Prostate gland (tissue), 2 donors: ENCODE measurements at regions not wholly inside any gene's neighbourhood (a gene's known extent, or its start where the extent isn't known, plus 50 kb on each side); places are given as distances from the start of the nearest gene placed in this dataset.
"Not testable (repeated sequence)": the region's sequence is repeated elsewhere in the genome, so short reads cannot be mapped to it uniquely, and the experiment has no call there.

ENCODE experiments used
- DNase-seq: peaks from one replicate; pipeline ENCODE4 v3.0.0-alpha.2; 2019; ENCODE audit warnings: low spot score
- H3K27ac ChIP-seq, 2 donors: fragments of 200-600 bp; sonication (generic); 2 replicates each; pipeline ENCODE4 v1.5.1; 2017 to 2019
- H3K27me3 ChIP-seq: fragments of 200-600 bp; sonication (generic); replicated peaks from 2 replicates; pipeline ENCODE4 v1.5.1; 2019; ENCODE audit not compliant: insufficient read depth
- H3K36me3 ChIP-seq, 2 donors: fragments of 200-600 bp; sonication (generic); 1 replicate in 1 of 2; 2 replicates in 1 of 2; pipeline versions ENCODE4 v1.5.1 to v1.8.1; 2017 to 2019
- H3K4me1 ChIP-seq: fragments of 200-600 bp; sonication (generic); replicated peaks from 2 replicates; pipeline ENCODE4 v1.5.1; 2019
- H3K4me3 ChIP-seq, 2 donors: fragments of 200-600 bp; sonication (generic); 2 replicates each; pipeline ENCODE4 v1.5.1; 2017 to 2019
- H3K9me3 ChIP-seq: fragments of 200-600 bp; sonication (generic); 2 replicates; pipeline ENCODE4 v1.5.1; 2017
- POLR2A ChIP-seq: fragments of 450-650 bp; IDR thresholded peaks from one replicate; pipeline ENCODE4 v1.6.1; 2016; ENCODE audit warnings: antibody characterized with exemption, mild to moderate bottlenecking
- POLR2AphosphoS5 ChIP-seq: sonication (generic); formaldehyde crosslinking; IDR thresholded peaks from one replicate; pipeline ENCODE4 v1.6.1; 2017; ENCODE audit warnings: antibody characterized with exemption
- WGBS: methylation state at CpG from one replicate; pipeline ENCODE4 v1.1.5; 2018; 5-methylcytosine and 5-hydroxymethylcytosine counted together
- intact Hi-C: fragments of 100-400 bp; cut with DNase I; formaldehyde crosslinking; loops from one replicate; pipeline ENCODE4 v1.14.2; 2022
- TF ChIP-seq, protein P1 (sequence below), 4 experiments: fragments of 200-600 bp in 2 of 4; fragments of 450-650 bp in 2 of 4; sonication (generic) in 2 of 4; IDR thresholded peaks; 1 replicate in 3 of 4; 2 replicates in 1 of 4; pipeline ENCODE4 v1.5.1; 2016 to 2019; ENCODE audit warnings: antibody characterized with exemption in 4 of 4, mild to moderate bottlenecking in 2 of 4, moderate library complexity in 2 of 4

DNA sequence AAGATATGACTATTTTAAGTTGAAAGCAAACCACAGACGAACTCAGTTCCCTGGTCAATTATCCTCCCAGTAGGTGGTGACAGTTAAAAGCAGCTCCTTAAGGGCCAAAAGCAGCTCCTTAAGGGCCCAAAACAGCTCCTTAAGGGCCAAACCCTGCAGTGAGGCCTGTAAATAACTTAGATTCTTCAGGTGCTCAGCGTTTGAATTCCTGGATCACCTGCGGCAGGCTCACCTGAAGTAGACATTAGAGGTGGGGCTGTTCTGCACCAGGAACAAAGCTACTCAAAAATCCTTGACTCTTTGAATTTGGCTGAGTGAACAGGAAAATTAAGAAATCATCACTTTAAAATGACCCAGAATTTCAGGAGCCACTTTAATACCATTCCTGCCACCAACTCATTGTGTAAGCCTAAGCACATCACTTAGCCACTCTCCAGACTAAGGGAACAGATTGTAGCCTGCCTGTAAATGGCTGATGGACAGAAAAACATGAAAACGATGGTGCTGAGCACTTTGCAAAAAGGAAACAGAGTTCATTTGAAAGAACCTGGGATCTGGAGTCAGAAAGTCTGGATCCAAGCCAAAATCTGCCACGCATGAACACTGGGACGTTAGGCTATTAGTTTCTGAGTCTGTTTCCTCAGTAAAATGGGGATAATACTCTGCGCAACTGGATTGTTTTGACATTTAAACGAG lies 126.9 kb downstream of the LRIG2 start:
- Histone ChIP-seq H3K27me3 (no peaks in the 10 kb centered on the region), H3K36me3 (no peaks in the 10 kb centered on the region), H3K4me1 (no peaks in the 10 kb centered on the region), H3K4me3 (no peak overlapping the region), H3K9me3 (no peaks in the 10 kb centered on the region), H3K27ac (no peak overlapping the region)
- TF ChIP-seq POLR2A (no peak), POLR2AphosphoS5 (no peak)
- TF ChIP-seq, protein P1, sequence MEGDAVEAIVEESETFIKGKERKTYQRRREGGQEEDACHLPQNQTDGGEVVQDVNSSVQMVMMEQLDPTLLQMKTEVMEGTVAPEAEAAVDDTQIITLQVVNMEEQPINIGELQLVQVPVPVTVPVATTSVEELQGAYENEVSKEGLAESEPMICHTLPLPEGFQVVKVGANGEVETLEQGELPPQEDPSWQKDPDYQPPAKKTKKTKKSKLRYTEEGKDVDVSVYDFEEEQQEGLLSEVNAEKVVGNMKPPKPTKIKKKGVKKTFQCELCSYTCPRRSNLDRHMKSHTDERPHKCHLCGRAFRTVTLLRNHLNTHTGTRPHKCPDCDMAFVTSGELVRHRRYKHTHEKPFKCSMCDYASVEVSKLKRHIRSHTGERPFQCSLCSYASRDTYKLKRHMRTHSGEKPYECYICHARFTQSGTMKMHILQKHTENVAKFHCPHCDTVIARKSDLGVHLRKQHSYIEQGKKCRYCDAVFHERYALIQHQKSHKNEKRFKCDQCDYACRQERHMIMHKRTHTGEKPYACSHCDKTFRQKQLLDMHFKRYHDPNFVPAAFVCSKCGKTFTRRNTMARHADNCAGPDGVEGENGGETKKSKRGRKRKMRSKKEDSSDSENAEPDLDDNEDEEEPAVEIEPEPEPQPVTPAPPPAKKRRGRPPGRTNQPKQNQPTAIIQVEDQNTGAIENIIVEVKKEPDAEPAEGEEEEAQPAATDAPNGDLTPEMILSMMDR (IDR thresholded peaks at IDR 0.05), result no peak
- WGBS, result 33% methylated on average over 8 of the region's 8 CpGs
- intact Hi-C loops, result no loop called here
- no peak for DNase-seq

DNA sequence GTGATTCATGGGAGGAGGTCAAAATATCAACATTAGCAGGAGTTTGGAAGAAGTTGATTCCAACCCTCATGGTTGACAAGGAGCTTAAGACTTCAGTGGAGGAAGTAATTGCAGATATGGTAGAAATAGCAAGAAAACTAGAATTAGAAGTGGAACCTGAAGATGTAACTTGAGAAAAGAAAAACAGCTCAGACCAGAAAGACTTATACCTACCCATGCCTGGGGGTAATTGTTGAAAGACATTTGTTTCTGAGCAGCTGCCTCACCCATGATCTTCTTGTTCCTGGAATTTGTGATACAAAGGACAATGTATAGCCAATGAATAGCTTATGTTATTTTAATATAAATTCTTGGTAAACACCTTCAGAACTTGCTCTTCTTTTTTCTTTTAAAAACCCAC lies 128.6 kb downstream of the LRIG2 start:
- no peak for DNase-seq
- no peaks in the 10 kb centered on the region for H3K27me3 ChIP-seq

DNA sequence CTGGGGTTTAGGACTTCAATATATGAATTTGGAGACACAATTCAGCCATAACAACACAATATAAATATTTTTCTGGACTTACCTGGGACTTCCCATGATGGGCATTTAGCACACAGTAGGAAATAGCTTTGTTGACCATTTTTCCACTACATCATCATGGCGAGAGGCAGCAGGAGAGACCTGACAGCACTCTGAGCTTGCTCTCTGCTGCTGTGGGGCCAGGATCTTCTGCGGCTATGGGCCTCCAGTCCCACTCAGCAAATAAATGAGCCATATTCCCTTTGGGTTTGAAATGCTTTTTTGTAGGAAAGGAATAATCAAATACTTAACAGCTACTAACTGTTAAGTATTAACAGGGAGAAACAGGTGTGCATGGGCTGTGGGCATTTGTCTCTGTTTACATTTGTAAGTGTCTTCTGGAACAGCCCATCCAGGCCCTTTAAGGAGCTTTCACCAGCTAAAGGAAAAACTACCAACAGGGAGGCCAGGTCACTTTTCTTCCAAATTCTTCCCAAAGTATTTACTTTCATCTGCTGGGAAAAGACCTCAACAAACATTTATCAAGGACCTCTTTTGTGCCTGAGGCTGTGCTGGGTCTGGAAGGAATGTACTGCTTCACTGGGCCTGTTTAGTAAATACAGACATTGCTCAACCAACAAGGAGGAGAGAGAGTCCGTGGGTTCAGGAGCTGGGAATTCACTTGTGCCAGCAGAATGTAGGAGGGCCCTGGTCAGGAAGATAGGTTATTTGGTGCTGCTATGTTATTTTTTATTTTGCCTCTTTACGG lies 133.2 kb downstream of the LRIG2 start:
- H3K4me3 ChIP-seq, result no peak overlapping the region
- no peak overlapping the region for H3K27ac ChIP-seq
- no peaks in the 10 kb centered on the region for H3K36me3 ChIP-seq
- WGBS, result 85% methylated on average over 4 of the region's 4 CpGs
- no peaks in the 10 kb centered on the region for H3K27me3 ChIP-seq
- peaks cover 2% of the 10 kb centered on the region for H3K4me1 ChIP-seq
- DNase-seq, result no peak
- no peaks in the 10 kb centered on the region for H3K9me3 ChIP-seq
- TF ChIP-seq POLR2A (no peak), POLR2AphosphoS5 (no peak)
- intact Hi-C loops, result no loop called here

More for the DNA sequence above, 128.6 kb downstream of the LRIG2 start:
- TF ChIP-seq POLR2A (no peak), POLR2AphosphoS5 (no peak)
- TF ChIP-seq, protein P1 (IDR thresholded peaks at IDR 0.05), result no peak
- Histone ChIP-seq H3K36me3 (no peaks in the 10 kb centered on the region), H3K9me3 (no peaks in the 10 kb centered on the region), H3K4me1 (no peaks in the 10 kb centered on the region), H3K27ac (no peak overlapping the region), H3K4me3 (no peak overlapping the region)
- intact Hi-C loops, result no loop called here

DNA sequence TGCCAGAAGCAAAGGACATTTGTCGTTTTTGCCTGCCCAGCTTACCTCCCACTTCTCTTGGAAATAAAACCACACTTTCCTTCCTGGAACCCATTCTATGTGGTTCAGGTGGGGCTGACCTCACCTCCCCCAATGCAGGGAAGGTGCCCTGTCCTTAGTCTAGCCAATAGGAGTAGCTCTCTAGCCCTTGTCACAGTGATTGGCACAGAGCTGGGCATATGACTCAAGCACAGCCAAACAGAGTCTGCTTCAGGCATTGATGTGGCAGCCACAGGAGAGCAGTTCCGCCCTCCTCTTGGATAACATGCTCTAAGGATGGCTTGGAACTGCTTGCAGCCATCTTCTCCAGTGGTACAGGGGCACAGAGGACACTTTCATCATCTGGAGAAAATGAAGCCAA lies 134.0 kb downstream of the LRIG2 start:
- WGBS, result 50% methylated on average over 2 of the region's 2 CpGs
- TF ChIP-seq POLR2A, result no peak
- no peak for TF ChIP-seq POLR2AphosphoS5
- TF ChIP-seq, protein P1 (IDR thresholded peaks at IDR 0.05), result no peak

DNA sequence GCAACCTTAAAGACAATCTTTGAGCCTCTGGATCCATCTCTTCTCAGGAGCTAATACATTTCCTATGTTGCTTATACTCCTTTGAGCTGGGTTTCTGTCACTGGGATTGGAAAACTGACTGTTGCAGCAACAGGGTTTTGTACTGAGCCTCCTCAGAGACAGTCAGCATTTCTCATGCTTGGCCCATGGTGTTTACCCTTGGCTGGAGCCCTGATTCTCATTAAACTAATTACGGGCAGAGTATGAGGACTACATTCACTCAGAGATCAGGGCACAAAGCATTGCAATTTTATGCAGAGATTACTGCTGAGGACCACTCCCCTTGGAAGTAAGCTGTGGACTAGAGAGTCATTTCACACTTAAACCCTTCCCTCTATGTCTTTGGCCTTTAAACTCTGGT lies 134.5 kb downstream of the LRIG2 start:
- WGBS, result 58% methylated on average over 1 of the region's 1 CpG

More for the DNA sequence above, 134.0 kb downstream of the LRIG2 start:
- intact Hi-C loops, result no loop called here
- H3K9me3 ChIP-seq, result no peaks in the 10 kb centered on the region
- H3K27ac ChIP-seq, result no peak overlapping the region
- H3K4me3 ChIP-seq, result no peak overlapping the region
- H3K27me3 ChIP-seq, result no peaks in the 10 kb centered on the region
- no peaks in the 10 kb centered on the region for H3K36me3 ChIP-seq
- H3K4me1 ChIP-seq, result peaks cover 5% of the 10 kb centered on the region
- DNase-seq, result no peak

DNA sequence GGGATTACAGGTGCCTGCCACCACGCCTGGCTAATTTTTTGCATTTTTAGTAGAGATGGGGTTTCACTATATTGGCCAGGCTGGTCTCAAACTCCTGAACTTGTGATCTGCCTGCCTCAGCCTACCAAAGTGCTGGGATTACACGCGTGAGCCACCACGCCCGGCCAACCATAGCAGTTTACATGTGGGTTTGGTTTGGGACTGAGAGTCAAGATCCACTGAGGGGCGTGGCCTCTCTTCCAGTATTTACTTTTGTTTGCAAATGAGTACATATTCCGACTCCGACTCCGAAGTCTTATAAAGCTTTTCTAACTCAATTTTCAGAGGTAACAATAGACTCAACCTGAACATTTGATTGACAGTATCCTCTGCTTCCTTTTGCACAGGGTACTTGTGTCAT lies 135.4 kb downstream of the LRIG2 start:
- DNase-seq, intact Hi-C loops, H3K27me3 ChIP-seq, H3K4me3 ChIP-seq, H3K4me1 ChIP-seq, H3K27ac ChIP-seq, H3K9me3 ChIP-seq, H3K36me3 ChIP-seq: not testable (repeated sequence)
- WGBS, result 79% methylated on average over 9 of the region's 9 CpGs

More for the DNA sequence above, 134.5 kb downstream of the LRIG2 start:
- Histone ChIP-seq H3K4me3 (no peak overlapping the region), H3K36me3 (no peaks in the 10 kb centered on the region), H3K27ac (no peak overlapping the region), H3K27me3 (no peaks in the 10 kb centered on the region), H3K4me1 (peaks cover 5% of the 10 kb centered on the region), H3K9me3 (no peaks in the 10 kb centered on the region)
- intact Hi-C loops, result no loop called here
- TF ChIP-seq POLR2AphosphoS5 (no peak), POLR2A (no peak)
- TF ChIP-seq, protein P1 (IDR thresholded peaks at IDR 0.05), result no peak
- DNase-seq, result no peak
